ENCODE measurements at regions not wholly inside any gene's neighbourhood (a gene's known extent, or its start where the extent isn't known, plus 50 kb on each side); places are given as distances from the start of the nearest gene placed in this dataset.

GRCh38 chr16:58938811-58939210 lies 204.7 kb upstream of the GOT2 start:
- H4K20me1 ChIP-seq (ENCODE audit: low read depth, low read length) = no peaks in the 10 kb centered on the region
- H3F3A ChIP-seq (ENCODE audit: insufficient read depth) = no peaks in the 10 kb centered on the region
- no peaks in the 10 kb centered on the region for H3K79me2 ChIP-seq (ENCODE audit: insufficient read depth, low read length)
- TF ChIP-seq EZH2phosphoT487 (conservative IDR thresholded peaks at IDR 0.05; ENCODE audit: low read length) (no peak), CTCF (IDR thresholded peaks at IDR 0.05; ENCODE audit: insufficient read depth, low read length, poor library complexity, severe bottlenecking) (no peak)
- H3K9ac ChIP-seq (ENCODE audit: low read length) = no peak overlapping the region
- no peaks in the 10 kb centered on the region for H3K27me3 ChIP-seq (ENCODE audit: low read length)
- no peak overlapping the region for H3K4me2 ChIP-seq (ENCODE audit: low read depth, low read length, poor library complexity, severe bottlenecking)
- H3K36me3 ChIP-seq (ENCODE audit: low read length) = no peaks in the 10 kb centered on the region
- no peak overlapping the region for H3K27ac ChIP-seq (ENCODE audit: low read depth, low read length)
- H3K9me2 ChIP-seq (replicated peaks; ENCODE audit: insufficient read depth, low read length) = no peaks in the 10 kb centered on the region
- H3K4me3 ChIP-seq (ENCODE audit: insufficient read depth, low read length, poor library complexity, severe bottlenecking) = no peak overlapping the region
- no peak overlapping the region for H2AFZ ChIP-seq (ENCODE audit: low read depth, low read length, severe bottlenecking)
- no peaks in the 10 kb centered on the region for H3K9me3 ChIP-seq (ENCODE audit: insufficient read depth, low read length)

- Histone ChIP-seq H3K4me2 (ENCODE audit: low read depth, low read length, poor library complexity, severe bottlenecking) (no peak overlapping the region), H3K9me3 (ENCODE audit: insufficient read depth, low read length) (no peaks in the 10 kb centered on the region), H3K27me3 (ENCODE audit: low read length) (no peaks in the 10 kb centered on the region), H3K4me3 (ENCODE audit: insufficient read depth, low read length, poor library complexity, severe bottlenecking) (no peak overlapping the region), H2AFZ (ENCODE audit: low read depth, low read length, severe bottlenecking) (no peak overlapping the region), H3K36me3 (ENCODE audit: low read length) (no peaks in the 10 kb centered on the region), H3K27ac (ENCODE audit: low read depth, low read length) (no peak overlapping the region), H3K79me2 (ENCODE audit: insufficient read depth, low read length) (no peaks in the 10 kb centered on the region), H4K20me1 (ENCODE audit: low read depth, low read length) (no peaks in the 10 kb centered on the region), H3K9ac (ENCODE audit: low read length) (no peak overlapping the region), H3F3A (ENCODE audit: insufficient read depth) (no peaks in the 10 kb centered on the region), H3K9me2 (replicated peaks; ENCODE audit: insufficient read depth, low read length) (no peaks in the 10 kb centered on the region)
- TF ChIP-seq EZH2phosphoT487 (conservative IDR thresholded peaks at IDR 0.05; ENCODE audit: low read length) = no peak
- no peak for TF ChIP-seq CTCF (IDR thresholded peaks at IDR 0.05; ENCODE audit: insufficient read depth, low read length, poor library complexity, severe bottlenecking)
Measured at GRCh38 chr16:58937661-58938060, 203.5 kb upstream of the GOT2 start.

DNA sequence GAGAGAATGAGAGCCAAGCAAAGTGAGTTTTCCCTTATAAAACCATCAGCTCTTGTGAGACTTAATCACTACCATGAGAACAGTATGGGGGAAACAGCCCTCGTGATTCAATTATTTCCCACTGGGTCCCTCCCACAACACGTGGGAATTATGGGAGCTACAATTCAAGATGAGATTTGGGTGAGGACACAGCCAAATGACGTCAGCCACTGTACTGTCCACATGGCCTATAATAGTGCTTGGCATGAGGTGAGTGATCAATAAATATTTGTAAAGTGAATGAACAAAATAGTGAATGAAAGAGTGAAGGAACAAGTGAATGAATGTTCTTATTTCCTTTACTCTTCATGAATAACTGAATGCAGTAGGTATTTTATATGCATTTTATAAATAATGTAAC lies 199.1 kb upstream of the GOT2 start:
- TF ChIP-seq EZH2phosphoT487 (conservative IDR thresholded peaks at IDR 0.05; ENCODE audit: low read length) (no peak), CTCF (IDR thresholded peaks at IDR 0.05; ENCODE audit: insufficient read depth, low read length, poor library complexity, severe bottlenecking) (no peak)
- no peaks in the 10 kb centered on the region for H3K9me3 ChIP-seq (ENCODE audit: insufficient read depth, low read length)
- H3F3A ChIP-seq (ENCODE audit: insufficient read depth) = no peaks in the 10 kb centered on the region
- H3K4me2 ChIP-seq (ENCODE audit: low read depth, low read length, poor library complexity, severe bottlenecking) = no peak overlapping the region
- no peaks in the 10 kb centered on the region for H3K36me3 ChIP-seq (ENCODE audit: low read length)
- H3K9me2 ChIP-seq (replicated peaks; ENCODE audit: insufficient read depth, low read length) = no peaks in the 10 kb centered on the region
- H3K79me2 ChIP-seq (ENCODE audit: insufficient read depth, low read length) = no peaks in the 10 kb centered on the region
- no peak overlapping the region for H2AFZ ChIP-seq (ENCODE audit: low read depth, low read length, severe bottlenecking)
- no peak overlapping the region for H3K27ac ChIP-seq (ENCODE audit: low read depth, low read length)
- no peaks in the 10 kb centered on the region for H3K27me3 ChIP-seq (ENCODE audit: low read length)
- H3K9ac ChIP-seq (ENCODE audit: low read length) = no peak overlapping the region
- no peak overlapping the region for H3K4me3 ChIP-seq (ENCODE audit: insufficient read depth, low read length, poor library complexity, severe bottlenecking)
- H4K20me1 ChIP-seq (ENCODE audit: low read depth, low read length) = no peaks in the 10 kb centered on the region

GRCh38 chr16:58931436-58931835 lies 197.3 kb upstream of the GOT2 start:
- no peaks in the 10 kb centered on the region for H3K9me3 ChIP-seq (ENCODE audit: insufficient read depth, low read length)
- no peaks in the 10 kb centered on the region for H3K27me3 ChIP-seq (ENCODE audit: low read length)
- TF ChIP-seq CTCF (IDR thresholded peaks at IDR 0.05; ENCODE audit: insufficient read depth, low read length, poor library complexity, severe bottlenecking) (no peak), EZH2phosphoT487 (conservative IDR thresholded peaks at IDR 0.05; ENCODE audit: low read length) (no peak)
- no peak overlapping the region for H3K9ac ChIP-seq (ENCODE audit: low read length)
- no peaks in the 10 kb centered on the region for H4K20me1 ChIP-seq (ENCODE audit: low read depth, low read length)
- no peak overlapping the region for H3K4me3 ChIP-seq (ENCODE audit: insufficient read depth, low read length, poor library complexity, severe bottlenecking)
- no peaks in the 10 kb centered on the region for H3F3A ChIP-seq (ENCODE audit: insufficient read depth)
- no peaks in the 10 kb centered on the region for H3K79me2 ChIP-seq (ENCODE audit: insufficient read depth, low read length)
- no peaks in the 10 kb centered on the region for H3K36me3 ChIP-seq (ENCODE audit: low read length)
- H3K4me2 ChIP-seq (ENCODE audit: low read depth, low read length, poor library complexity, severe bottlenecking) = no peak overlapping the region
- H3K9me2 ChIP-seq (replicated peaks; ENCODE audit: insufficient read depth, low read length) = no peaks in the 10 kb centered on the region
- no peak overlapping the region for H2AFZ ChIP-seq (ENCODE audit: low read depth, low read length, severe bottlenecking)
- H3K27ac ChIP-seq (ENCODE audit: low read depth, low read length) = no peak overlapping the region

Data from SU-DHL-6 (cell line).